Ecto neural progenitor cell (in vitro differentiated cells): ENCODE measurements at regions not wholly inside any gene's neighbourhood (a gene's known extent, or its start where the extent isn't known, plus 50 kb on each side); places are given as distances from the start of the nearest gene placed in this dataset.
"Not testable (repeated sequence)": the region's sequence is repeated elsewhere in the genome, so short reads cannot be mapped to it uniquely, and the experiment has no call there.

ENCODE experiments used
- DNase-seq: peaks from one replicate; pipeline ENCODE4 v3.0.0-alpha.2; 2018; ENCODE audit warnings: low spot score

DNA sequence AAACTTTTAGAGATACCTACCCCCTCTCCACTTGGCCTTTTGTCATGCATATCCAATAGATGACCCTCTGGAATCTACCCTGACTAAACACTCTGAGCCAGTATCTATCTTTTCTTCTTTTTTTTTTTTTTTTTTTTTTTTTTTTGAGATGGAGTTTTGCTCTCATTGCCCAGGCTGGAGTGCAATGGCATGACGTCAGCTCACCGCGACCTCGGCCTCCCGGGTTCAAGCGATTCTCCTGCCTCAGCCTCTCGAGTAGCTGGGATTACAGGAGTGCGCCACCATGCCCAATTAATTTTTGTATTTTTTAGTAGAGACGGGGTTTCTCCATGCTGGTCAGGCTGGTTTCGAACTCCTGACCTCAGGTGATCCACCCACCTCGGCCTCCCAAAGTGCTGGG is 50.8 kb upstream of the GRIN2B start:
- DNase-seq: not testable (repeated sequence)

DNA sequence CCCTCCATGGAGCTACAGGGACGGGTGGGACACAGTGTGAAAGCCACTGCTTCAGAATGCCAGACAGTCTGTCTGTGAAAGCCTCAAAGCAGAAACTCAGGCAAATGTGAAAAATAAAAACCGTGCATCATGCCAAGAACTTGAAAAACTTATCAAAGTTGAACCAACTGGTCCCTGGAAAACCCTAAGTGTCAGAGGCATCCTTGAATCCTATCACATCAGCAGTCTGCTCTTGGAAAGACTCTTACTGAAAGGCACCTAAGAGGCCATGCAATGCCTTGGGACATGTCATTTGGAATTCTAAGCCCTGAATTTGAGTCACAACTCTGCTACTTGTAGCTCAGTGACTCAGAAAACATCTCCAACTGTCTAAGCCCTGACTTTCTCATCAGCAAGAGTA is 62.4 kb upstream of the GRIN2B start:
- no peak for DNase-seq

DNA sequence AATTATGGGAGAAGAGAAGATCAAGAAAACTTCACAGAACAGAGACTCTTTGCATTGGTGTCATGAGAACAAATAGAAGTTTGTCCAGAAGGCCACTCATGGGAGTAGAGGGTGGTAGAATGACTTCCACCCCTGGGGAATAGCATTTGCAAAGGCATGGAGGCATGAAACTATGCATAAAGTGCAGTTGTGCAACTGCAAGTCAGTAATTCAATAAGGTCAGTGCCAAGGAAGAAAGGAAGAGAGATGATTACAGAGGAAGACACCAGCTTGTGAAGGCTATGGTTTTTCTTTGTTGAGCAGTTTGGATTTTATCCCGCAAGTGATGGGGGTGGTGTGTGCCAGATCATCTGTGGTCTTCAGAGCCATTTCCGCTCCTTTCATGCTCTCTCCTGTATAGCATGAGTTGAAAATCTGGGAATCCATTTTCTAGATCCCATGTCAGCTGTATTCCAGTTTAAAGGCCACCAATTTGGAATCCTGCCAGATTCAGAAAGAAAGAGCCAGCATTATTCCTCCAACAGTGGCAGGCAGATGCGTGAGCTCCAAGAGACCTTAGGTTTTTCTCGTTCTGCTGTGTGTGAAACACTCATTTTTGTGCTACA is 67.6 kb upstream of the GRIN2B start:
- no peak for DNase-seq

DNA sequence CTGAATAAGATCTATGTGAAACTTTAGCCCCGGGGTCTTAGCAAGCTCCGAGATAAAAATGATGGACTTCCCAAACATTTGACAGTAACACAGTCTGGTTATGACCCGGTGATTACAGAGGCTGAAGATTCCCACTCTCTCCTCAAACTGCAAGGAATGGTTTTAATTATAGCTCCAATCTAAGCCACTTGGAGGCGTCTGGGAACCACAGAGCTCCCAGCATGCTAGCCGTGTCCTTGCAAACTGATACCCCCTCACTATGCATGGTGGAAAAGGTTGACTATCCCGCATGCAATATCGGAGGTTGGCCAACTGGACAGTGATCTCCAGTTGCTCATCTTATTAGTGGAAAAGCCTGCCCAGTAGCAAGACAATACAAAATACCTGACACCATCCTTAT is 76.5 kb upstream of the GRIN2B start:
- no peak for DNase-seq

DNA sequence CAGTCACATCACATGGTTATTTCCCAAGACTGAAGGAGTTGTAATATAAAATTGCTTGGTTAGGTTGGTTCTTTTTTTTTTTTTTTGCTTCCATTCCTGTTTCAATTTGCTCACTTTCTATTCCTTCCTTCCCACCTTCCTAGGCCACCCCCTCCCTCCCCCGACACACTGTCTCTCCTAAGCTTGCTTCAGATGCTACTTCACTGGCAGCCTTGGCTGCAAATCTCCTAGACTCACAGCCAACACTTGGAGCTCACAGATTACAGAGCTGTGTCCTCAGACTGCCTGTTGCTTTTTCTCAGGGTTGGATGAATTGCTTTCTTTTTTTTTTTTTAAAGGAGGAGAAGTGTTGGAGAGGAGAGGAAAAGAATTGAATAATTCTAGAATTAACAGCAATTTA is 77.3 kb upstream of the GRIN2B start:
- no peak for DNase-seq

DNA sequence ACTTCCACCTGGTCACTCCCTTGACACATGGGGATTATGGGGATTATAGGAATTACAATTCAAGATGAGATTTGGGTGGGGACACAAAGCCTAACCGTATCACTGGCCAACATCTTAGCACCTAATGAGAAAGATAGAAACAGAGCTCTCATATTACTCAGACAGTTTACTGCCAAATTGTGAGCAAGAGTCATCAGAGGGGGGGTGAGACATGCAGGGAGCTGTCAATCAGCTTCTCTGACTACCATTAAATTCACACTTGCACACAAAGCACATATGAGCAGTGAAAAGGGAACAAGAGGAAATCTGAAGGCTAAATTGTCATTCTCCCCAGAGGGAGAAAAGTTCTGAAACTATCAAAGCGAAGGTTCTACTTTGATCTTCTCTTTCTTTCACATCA is 78.1 kb upstream of the GRIN2B start:
- DNase-seq: no peak

DNA sequence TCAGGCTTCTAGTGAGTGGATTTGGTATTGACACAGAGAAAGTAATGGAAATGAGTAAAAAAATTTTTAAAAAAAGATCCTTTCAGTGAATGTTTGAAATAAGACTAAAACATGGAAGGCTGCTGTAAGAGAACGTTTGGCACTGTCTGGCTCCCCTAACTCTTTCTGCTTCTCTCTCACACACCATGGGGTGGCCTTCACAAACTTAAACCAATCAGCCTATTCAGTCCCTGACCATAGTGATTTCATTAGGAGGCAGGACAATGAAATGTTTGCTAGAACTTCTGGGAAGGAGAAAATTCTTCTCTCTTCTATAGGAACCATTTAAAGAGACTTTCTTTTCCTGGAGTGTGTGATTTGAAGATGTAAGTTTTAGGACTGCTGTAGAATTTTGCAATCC is 84.2 kb upstream of the GRIN2B start:
- no peak for DNase-seq

DNA sequence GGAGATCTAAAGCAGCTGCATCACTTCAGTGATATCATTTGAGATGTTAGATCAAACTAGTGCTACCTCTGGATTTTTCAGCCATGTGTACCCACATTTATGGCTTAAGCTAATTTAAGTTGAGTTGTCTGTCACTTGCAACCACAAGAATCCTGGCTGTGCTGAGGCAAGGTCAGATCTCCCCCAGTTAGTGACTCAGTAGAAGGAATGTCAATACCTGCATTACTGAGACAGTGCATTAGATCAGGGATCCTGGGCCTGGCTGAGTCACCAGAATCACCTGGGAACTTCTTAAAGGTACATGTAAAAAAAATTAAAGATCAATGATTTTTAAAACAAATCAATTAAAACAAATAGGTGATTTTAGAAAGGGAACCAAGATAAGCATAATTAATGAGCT is 84.6 kb upstream of the GRIN2B start:
- DNase-seq: no peak

DNA sequence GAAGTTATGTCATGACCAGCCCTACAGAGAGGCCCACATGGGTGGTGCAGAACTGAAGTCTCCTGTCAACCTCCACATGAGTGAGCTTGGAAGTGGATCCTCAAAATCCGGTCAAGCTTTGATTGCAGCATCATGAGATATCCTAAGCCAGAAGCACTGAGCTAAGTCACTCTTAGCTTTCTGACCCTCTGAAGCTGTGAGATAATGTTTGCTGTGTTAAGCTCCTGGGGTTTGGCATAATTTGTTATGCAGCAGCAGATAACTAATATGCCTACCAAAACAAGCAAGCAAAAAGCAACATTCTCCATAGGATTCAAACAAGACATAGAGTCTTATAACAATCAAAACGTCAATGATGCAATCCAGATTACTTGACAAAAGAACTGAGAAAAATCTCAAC is 87.6 kb upstream of the GRIN2B start:
- no peak for DNase-seq

DNA sequence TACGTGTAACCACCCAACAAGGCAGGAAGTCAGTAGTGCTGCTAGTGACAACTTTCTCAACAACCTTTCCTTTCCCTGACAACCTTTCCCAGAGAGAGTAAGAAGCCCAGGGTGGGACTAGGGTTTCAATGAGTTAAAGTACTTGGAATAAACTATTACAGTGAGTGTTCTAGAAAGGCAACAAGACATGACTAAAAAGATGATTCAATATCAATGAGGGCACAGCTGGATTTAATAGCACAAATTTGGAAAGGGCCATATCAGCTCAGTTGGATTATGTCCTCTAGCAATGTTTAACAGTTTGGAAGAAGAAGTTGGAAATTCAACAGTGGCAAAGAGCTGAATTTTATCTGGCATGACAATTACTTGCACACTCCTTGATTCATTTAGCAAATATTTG is 90.4 kb upstream of the GRIN2B start:
- no peak for DNase-seq

DNA sequence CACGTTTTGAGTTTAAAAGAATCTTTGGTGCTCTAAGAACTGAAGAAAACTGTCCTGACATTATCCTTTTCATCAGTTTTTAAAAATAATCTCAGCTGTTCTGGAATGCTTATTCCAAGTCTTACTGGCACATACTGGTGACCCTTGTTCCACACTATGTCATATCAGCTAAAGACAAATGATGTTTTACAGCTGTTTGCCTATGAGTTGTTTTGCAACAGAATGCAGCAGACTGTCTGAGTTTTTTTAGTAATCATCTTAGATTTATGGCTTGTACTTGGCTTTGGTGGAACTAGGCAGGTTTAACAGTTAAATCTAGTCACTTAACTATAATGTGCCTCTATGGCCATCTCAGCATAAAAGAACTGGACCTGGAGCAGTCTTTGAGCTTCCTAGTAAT is 91.6 kb upstream of the GRIN2B start:
- no peak for DNase-seq

DNA sequence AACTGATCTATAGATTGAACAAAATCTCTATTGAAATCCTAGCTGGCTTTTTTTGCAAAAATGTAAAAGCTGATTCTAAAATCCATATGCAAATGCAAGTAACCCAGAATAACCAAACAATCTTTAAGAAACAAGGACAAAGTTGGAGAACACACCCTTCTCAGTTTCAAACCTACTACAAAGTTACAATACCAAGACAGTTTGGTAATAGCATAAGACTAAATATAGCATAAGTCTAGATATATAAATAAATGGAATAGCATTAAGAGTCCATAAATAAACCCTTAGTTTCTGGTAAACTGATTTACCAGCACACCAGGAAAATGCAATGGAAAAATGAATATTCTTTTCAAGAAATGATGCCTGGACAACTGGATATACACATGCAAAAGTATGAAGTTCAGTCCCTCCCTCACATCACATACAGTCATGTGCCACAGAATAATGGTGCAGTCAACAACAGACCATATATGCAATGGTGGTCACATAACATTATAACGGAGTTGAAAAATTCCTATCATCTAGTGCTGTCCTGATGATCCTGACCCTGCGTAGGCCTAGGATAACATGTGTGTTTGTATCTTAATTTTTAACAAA is 94.5 kb upstream of the GRIN2B start:
- DNase-seq: no peak

DNA sequence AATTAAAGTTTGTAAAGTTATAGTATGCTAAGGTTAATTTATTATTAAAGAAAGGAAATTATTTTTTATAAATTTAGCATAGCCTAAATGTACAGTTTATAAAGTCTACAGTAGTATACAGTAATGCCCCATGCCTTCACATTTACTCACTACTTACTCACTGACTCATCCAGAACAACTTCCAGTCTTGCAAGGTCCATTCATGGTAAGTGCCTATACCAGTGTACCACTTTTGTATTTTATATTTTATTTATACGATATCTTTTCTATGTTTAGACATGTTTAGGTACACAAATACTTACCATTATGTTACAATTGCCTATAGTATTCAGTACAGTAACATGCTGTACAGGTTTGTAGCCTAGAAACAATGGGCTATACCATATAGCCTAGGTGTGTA is 95.1 kb upstream of the GRIN2B start:
- DNase-seq: no peak

DNA sequence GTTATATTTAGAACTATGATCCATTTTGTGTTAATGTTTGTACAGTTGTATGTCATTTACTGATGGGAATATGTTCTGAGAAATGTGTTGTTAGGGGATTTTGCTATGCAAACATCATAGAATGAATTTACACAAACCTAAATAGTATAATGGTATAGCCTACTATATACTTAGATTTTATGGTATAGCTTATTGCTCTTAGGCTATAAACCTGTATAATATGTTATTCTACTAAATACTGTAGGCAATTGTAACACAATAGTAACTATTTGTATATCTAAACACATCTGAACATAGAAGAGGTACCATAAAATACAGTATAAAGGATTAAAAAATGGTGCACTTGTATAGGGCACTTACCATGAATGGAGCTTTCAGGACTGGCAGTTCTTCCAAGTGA is 105.4 kb upstream of the GRIN2B start:
- DNase-seq: no peak

DNA sequence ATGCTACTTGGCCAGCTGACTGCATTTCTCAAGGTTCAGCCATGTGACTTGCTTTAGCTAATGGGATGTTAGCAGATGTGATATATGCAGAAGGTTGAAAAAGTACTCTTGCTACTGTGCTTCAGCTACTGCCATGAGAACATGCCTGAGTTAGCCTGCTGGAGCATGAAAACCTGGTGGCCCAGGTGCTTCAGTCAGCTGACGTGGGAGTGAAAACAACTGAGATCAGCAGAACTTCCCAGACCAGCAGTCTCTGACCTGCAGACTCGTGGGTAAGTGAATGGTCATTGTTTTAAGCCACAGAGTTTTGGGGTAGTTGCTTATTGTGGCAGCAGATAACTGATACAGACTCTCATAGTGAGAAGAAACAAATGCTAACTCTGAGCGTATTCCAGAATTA is 118.6 kb upstream of the GRIN2B start:
- DNase-seq: no peak

DNA sequence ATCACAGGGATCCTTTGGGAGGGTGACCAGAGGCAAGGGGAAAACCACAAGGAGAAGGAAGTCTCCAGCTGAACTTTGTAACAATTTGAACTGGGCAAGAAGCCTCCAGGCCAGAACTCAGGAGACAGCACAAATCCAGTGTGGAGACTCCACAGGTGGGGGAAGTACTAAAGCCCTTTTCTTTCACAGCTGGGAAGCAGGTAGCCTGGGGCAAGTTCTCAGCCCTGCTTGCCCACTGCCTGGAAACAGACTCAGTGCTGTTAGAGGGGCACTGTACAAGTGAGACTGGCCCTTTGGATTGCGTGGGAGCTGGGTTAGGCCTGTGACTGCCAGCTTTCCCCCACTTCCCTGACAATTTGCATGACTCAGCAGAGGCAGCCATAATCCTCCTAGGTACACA is 120.2 kb upstream of the GRIN2B start:
- not testable (repeated sequence) for DNase-seq

DNA sequence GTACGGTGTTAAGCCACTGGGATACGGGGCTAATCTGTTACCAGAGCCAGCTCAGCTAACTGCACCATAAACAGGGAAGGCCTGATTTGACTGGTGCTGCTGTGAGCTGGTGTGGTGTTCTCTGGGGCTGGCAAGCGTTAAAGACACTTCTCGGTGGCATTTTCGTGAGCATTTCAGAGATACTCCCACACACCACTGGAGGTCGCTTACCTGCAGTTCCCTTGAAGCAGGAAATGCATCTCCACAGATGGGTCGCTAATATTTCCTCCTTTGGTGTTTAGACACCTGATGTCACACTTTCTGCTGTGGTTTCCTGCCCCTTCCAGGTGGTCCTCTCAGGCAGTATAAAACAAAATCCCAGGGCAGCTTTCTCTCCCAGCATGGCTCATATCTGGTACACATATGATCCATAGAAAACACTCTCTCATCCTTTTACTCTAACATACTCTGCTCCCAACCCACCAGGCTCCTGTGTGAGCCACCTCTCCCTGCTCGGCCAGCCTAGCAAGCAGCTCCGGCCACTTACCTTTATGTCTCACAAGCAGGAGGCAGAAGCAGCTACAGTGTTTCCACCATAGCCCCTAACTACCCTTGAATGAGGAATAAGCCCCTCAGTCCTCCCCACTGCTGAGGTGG is 129.9 kb upstream of the GRIN2B start:
- DNase-seq: no peak

DNA sequence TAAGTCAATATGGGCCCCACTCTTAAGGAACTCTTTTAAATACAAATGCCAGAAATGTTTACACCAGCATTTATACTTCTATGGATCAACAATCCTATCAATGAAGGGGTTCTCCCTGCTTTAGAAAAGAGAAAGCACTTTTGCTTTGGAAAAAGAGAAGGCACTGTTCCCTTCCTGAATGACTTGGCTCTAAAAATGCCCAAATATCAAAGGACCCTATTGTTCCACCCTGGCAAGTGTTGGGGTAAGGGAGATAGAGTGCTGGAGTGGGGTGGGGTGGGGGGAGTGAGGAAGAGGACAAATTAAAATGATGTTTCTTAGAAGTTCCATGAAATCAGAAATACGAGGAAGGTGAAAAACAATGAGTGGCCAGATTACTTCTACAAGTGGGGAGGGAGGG is 131.6 kb upstream of the GRIN2B start:
- DNase-seq: no peak

DNA sequence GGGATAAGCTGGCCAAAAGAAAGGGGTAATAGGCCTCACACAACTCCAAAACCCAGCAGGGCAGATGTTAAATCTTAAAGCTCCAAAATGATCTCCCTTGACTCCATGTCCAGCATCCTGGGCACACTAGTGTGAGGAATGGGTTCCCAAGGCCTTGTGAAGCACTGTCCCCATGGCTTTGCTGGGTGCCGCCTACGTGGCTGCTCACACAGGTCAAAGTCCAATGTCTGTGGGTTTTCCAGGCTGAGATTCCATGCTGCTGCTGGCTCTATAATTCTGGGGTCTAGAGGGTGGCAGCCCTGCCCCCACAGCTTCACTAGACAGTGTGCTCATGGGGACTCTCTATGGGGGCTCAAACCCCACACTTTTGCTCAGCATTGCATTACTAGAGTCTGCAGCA is 145.3 kb upstream of the GRIN2B start:
- DNase-seq: no peak

DNA sequence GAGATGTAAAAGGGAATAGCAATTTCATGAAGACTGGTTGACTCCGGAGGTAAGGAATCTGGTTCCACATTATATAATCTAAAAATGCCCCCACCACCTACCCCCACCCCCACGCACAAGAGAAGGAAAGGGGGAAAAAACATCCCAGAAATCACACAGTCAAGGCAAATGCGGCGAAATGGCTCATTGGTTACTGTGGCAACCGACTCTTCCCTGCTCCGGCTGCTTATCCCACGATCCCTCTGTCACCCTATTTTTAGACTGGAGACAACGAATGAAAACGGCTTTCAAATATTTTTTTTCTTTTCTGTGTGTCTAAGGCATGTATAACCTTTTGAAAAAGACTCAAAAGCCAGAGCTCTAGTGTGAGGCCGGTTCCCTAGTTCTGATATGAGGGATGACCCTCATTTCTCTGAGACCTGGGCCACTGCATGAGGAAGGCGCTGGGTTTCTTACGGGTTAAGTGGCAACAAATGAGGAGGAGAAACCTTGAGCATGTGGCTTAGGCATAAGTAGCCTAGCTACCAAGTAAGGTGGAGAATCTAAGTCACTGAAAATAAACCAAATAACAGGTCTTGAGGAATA is 148.3 kb upstream of the GRIN2B start:
- DNase-seq: no peak

DNA sequence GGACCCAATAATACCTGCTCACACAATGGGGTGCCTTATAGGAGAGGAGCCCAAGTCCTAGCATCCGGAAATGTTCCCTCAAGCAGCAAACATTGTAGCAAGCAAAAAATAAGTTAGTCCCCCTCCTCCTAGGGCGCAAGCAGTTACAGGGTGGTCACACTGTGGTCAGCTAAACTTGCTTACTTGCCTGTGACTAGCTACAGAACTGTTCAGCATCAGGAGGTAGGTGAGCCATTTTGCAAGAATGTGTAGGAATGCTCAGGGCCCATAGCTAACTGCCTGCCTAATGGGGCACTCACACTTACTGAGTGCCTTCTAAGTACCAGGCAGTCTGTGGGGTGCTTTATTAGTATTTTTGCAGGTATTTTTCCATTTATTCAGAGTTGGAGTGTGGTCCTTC is 154.6 kb upstream of the GRIN2B start:
- no peak for DNase-seq

DNA sequence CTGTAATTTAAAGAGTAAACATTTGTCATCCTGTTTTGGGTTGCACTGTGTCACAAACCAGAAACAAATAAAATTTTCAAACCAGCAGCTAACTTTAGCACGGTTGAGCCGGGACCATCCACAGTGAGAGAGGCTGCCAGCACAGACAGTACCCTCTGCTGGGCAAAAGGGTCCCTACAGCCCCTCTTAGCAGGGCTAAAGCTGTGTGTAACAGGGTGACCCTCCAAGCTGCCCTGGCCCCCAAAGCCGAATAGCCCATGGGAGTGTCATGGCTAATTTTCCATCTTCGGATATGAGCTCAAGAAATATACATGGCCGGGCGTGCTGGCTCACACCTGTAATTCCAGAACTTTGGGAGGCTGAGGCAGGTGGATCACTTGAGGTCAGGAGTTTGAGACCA is 157.1 kb upstream of the GRIN2B start:
- DNase-seq: peak; percentile 66

DNA sequence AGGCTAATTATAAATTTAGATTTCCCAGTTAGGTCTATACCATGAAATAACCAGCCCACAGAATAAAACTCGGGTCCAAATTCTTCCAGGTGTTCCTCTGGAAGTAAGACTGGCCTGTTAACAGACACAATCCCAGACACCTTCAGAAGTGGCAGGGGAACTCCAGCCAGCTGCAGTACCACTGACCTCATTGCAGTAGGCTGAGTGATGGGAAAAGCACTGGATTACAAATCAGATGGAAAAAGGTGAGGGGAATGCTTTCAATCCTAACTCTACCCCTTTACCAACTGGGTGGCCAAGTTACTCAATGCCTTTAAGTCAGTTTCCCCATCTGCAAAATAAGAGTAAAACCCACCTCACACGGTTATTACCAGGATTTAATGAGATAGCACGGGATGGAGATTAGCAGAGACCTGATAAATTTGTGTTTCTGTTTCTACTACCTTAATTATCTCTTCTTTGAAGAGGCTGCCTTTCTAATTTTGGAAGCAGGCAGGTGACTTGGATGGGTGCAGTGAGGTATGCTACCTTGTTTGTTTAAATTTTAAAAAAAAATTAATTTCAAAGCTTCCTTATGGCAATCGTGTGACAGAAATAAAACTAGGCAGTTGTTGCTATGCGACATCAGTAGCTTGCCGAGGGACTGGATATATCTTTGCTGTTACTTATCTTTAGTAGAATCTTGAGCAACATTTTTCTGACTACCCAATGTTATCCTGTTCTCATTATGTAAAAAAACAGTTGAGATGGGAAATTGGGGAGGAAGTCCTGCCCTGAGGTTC is 167.3 kb upstream of the GRIN2B start:
- no peak for DNase-seq
